ENCODE measurements at regions not wholly inside any gene's neighbourhood (a gene's known extent, or its start where the extent isn't known, plus 50 kb on each side); places are given as distances from the start of the nearest gene placed in this dataset.

- BruUV-seq (replicated peaks), result no TSS peak
- intact Hi-C loops (cut with micrococcal nuclease), result loop anchor here (5.0 to 10.0 kb wide), 7 partner anchors 88 to 1470 kb away; partner anchors contain the start of genes PHIP and TENT5A
- Mint-ChIP-seq H3K27ac (ENCODE audit: low read depth, unreplicated experiment) (peak overlapping the region; percentile 68), H3K9me3 (ENCODE audit: unreplicated experiment) (no peaks in the 10 kb centered on the region), H3K36me3 (ENCODE audit: insufficient read depth, unreplicated experiment) (peaks cover 3% of the 10 kb centered on the region), H3K4me1 (ENCODE audit: insufficient read depth, unreplicated experiment) (peaks cover 85% of the 10 kb centered on the region), H3K27me3 (ENCODE audit: insufficient read depth, unreplicated experiment) (no peaks in the 10 kb centered on the region), H3K4me3 (ENCODE audit: unreplicated experiment) (peak overlapping the region; percentile 51)
- no peak for TF ChIP-seq CTCF (IDR thresholded peaks at IDR 0.05; ENCODE audit: unreplicated experiment)
- ChIA-PET POLR2A (interaction anchor here (0.6 to 1.5 kb wide), 8 partner anchors 11 to 929 kb away, joined by 3 to 9 read pairs (median 3); no protein-coding TSS in a partner anchor), CTCF (interaction anchor here (0.6 to 1.1 kb wide), 2 partner anchors 11 to 65 kb away, joined by 3 read pairs; no protein-coding TSS in a partner anchor)
- DNase-seq (ENCODE audit: unreplicated experiment), result no peak
Observed at GRCh38 chr6:80544976-80545722, 438.7 kb downstream of the BCKDHB start.

DNA sequence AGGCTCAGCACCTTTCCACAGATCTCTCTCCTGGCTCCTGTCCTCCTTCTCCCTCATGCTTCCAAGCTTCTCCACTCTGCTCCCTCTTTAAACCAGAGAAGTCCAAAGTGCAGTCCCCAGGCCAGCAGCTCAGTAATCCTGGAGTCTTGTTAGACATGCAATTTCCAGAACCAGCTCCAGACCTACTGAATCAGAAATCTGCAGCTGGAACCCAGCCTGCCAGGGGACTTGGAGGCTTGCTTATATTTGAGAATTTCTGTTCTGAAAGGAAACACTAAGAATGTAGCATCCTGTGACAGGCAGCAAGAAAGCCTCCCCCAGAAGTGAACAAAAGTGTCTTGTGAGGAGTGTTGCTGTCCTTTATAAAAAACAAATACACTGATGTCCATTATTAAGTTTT lies 438.1 kb downstream of the BCKDHB start:
- peaks cover 88% of the 10 kb centered on the region for H3K4me1 Mint-ChIP-seq (ENCODE audit: insufficient read depth, unreplicated experiment)
- intact Hi-C loops (cut with micrococcal nuclease), result loop anchor here (5.0 to 10.0 kb wide), 6 partner anchors 87 to 1470 kb away; partner anchors contain the start of genes PHIP and TENT5A
- H3K4me3 Mint-ChIP-seq (ENCODE audit: unreplicated experiment), result peak overlapping the region; percentile 51
- ChIA-PET CTCF (interaction anchor here (0.6 to 1.2 kb wide), 6 partner anchors 10 to 330 kb away, joined by 3 read pairs; no protein-coding TSS in a partner anchor), POLR2A (interaction anchor here (0.6 to 1.5 kb wide), 9 partner anchors 10 to 371 kb away, joined by 3 to 9 read pairs (median 3); no protein-coding TSS in a partner anchor)
- H3K36me3 Mint-ChIP-seq (ENCODE audit: insufficient read depth, unreplicated experiment), result peaks cover 9% of the 10 kb centered on the region
- H3K27me3 Mint-ChIP-seq (ENCODE audit: insufficient read depth, unreplicated experiment), result no peaks in the 10 kb centered on the region
- peak overlapping the region; percentile 68 for H3K27ac Mint-ChIP-seq (ENCODE audit: low read depth, unreplicated experiment)
- no peak for TF ChIP-seq CTCF (IDR thresholded peaks at IDR 0.05; ENCODE audit: unreplicated experiment)
- H3K9me3 Mint-ChIP-seq (ENCODE audit: unreplicated experiment), result no peaks in the 10 kb centered on the region
- DNase-seq (ENCODE audit: unreplicated experiment), result no peak
- BruUV-seq (replicated peaks), result no TSS peak

DNA sequence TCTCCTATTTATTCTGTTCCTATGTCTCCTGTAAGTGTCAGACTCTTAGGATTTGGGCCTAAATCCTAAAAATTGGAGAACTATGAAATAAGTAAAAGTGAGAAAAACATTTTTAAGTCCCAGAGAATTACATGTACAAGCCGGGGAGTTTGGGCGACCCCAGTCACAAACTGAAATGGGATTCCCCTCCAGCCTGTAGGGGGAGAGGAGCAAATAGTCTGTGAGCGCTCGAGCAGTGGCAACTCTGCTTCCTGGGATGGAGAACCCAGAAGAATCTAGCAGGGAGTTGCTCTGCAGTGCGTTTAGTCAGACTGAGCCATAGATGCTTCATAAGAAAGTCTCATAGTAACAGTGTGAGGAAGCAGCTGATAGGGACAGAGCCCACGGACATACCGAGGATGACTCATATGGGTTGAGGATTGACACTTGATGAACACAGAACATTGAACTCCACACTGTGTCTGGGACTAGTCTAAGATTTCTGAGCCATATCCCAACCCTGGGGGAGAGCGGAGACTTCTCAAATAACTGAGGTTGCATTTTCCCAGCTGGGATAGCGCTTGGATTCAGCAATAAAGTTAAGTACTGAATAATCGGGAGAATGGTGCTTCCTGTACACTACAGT lies 437.2 kb downstream of the BCKDHB start:
- POLR2A ChIA-PET, result interaction anchor here (0.6 to 1.5 kb wide), 5 partner anchors 14 to 128 kb away, joined by 3 to 9 read pairs (median 3); no protein-coding TSS in a partner anchor
- no peak for TF ChIP-seq CTCF (IDR thresholded peaks at IDR 0.05; ENCODE audit: unreplicated experiment)
- Mint-ChIP-seq H3K36me3 (ENCODE audit: insufficient read depth, unreplicated experiment) (peaks cover 15% of the 10 kb centered on the region), H3K27me3 (ENCODE audit: insufficient read depth, unreplicated experiment) (no peaks in the 10 kb centered on the region), H3K4me3 (ENCODE audit: unreplicated experiment) (peak overlapping the region; percentile 51), H3K27ac (ENCODE audit: low read depth, unreplicated experiment) (peak overlapping the region; percentile 68), H3K9me3 (ENCODE audit: unreplicated experiment) (no peaks in the 10 kb centered on the region), H3K4me1 (ENCODE audit: insufficient read depth, unreplicated experiment) (peaks cover 88% of the 10 kb centered on the region)
- intact Hi-C loops (cut with micrococcal nuclease), result loop anchor here (5.0 to 10.0 kb wide), 6 partner anchors 86 to 1469 kb away; partner anchors contain the start of genes PHIP and TENT5A
- CTCF ChIA-PET, result interaction anchor here (0.6 to 1.2 kb wide), 4 partner anchors 66 to 329 kb away, joined by 3 read pairs; no protein-coding TSS in a partner anchor
- BruUV-seq (replicated peaks), result no TSS peak
- DNase-seq (ENCODE audit: unreplicated experiment), result peak; percentile 73

DNA sequence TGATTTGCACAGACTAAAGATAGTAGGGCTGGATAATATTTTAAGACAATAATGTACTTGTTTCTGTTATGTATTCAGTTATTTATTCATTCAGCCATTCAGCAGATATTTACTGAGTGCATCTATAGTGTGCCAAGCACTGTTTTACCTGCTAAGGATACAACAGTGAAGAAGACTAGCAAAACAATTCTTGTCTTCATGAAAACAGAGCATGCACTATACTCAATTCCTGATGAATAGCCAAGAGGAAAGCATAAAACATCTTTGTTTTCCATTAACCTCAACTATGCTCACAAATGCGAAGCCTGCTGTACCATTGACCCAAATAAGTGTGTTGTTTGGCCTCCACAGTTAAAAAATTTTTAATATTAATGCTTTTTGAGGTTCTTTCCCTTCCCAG lies 436.7 kb downstream of the BCKDHB start:
- no TSS peak for BruUV-seq (replicated peaks)
- Mint-ChIP-seq H3K27me3 (ENCODE audit: insufficient read depth, unreplicated experiment) (no peaks in the 10 kb centered on the region), H3K36me3 (ENCODE audit: insufficient read depth, unreplicated experiment) (peaks cover 15% of the 10 kb centered on the region), H3K9me3 (ENCODE audit: unreplicated experiment) (no peaks in the 10 kb centered on the region), H3K4me3 (ENCODE audit: unreplicated experiment) (no peak overlapping the region), H3K4me1 (ENCODE audit: insufficient read depth, unreplicated experiment) (peaks cover 88% of the 10 kb centered on the region), H3K27ac (ENCODE audit: low read depth, unreplicated experiment) (peak overlapping the region; percentile 68)
- POLR2A ChIA-PET, result interaction anchor here (0.6 kb wide), 1 partner anchor 76 kb away, joined by 3 read pairs; no protein-coding TSS in a partner anchor
- TF ChIP-seq CTCF (IDR thresholded peaks at IDR 0.05; ENCODE audit: unreplicated experiment), result no peak
- no peak for DNase-seq (ENCODE audit: unreplicated experiment)
- intact Hi-C loops (cut with micrococcal nuclease), result loop anchor here (5.0 to 10.0 kb wide), 6 partner anchors 86 to 1468 kb away; partner anchors contain the start of genes PHIP and TENT5A
- CTCF ChIA-PET, result interaction anchor here (1.2 kb wide), 1 partner anchor 89 kb away, joined by 3 read pairs; no protein-coding TSS in a partner anchor

Data from MCF 10A (cell line).